KOPT-K1 (cell line): ENCODE measurements at regions not wholly inside any gene's neighbourhood (a gene's known extent, or its start where the extent isn't known, plus 50 kb on each side); places are given as distances from the start of the nearest gene placed in this dataset.
"Not testable (repeated sequence)": the region's sequence is repeated elsewhere in the genome, so short reads cannot be mapped to it uniquely, and the experiment has no call there.

ENCODE experiments used
- H3K27ac ChIP-seq: fragments of 200-600 bp; sonication (generic); 2 replicates; pipeline ENCODE4 v1.5.1; 2016; ENCODE audit warnings: antibody characterized with exemption, mild to moderate bottlenecking, low read depth, low read length; ENCODE audit not compliant: poor library complexity, severe bottlenecking
- H3K36me3 ChIP-seq: fragments of 200-600 bp; sonication (generic); 2 replicates; pipeline ENCODE4 v1.5.1; 2017; ENCODE audit warnings: antibody characterized with exemption, mild to moderate bottlenecking, low read length, moderate library complexity; ENCODE audit not compliant: insufficient read depth
- H3K9me3 ChIP-seq: fragments of 200-600 bp; sonication (generic); 2 replicates; pipeline ENCODE4 v1.5.1; 2017; ENCODE audit warnings: antibody characterized with exemption, low read length, mild to moderate bottlenecking; ENCODE audit not compliant: insufficient read depth, poor library complexity, severe bottlenecking

DNA sequence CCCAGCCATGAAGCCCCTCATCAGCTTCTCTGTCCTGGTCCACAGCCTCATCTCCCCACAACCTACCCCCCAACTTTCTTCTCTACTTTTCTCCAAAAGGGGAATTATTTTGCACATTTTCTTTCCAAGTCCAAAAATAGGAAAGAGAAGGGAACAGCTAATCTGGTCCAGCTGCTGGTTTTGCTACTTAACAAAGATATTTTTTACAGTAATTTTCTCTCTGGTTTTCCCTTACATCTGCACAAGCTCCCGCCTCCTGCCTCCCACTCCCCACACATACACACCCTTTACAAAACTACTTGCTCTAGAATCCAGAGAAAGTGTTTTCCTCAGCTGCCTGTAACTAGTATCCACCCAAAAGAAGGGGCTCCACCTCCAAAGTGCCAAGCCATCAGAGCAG, 177.2 kb downstream of the POLR2M start:
- Histone ChIP-seq H3K9me3 (no peaks in the 10 kb centered on the region), H3K27ac (no peak overlapping the region)

DNA sequence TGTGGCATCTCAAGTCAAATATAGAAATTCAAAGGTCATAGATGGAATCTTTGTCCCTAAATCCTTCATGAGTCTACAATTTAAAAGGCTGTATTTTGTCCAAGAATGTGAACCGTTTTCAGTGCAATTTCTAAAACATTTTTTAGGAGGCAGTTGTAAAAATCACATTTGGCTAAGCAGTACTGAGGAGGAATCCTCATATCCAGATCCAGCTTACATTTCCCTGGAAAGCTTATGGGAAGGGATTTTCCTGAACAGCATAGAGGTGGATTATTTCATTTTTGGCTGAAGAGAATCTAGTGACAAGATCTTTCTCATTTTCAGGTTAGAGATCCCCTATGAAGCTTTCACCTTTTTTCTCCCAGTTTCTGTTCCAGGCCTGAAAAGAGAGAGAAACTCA, 178.4 kb downstream of the POLR2M start:
- Histone ChIP-seq H3K36me3 (no peaks in the 10 kb centered on the region), H3K27ac (no peak overlapping the region), H3K9me3 (no peaks in the 10 kb centered on the region)

More for the DNA sequence above, 177.2 kb downstream of the POLR2M start:
- no peaks in the 10 kb centered on the region for H3K36me3 ChIP-seq

DNA sequence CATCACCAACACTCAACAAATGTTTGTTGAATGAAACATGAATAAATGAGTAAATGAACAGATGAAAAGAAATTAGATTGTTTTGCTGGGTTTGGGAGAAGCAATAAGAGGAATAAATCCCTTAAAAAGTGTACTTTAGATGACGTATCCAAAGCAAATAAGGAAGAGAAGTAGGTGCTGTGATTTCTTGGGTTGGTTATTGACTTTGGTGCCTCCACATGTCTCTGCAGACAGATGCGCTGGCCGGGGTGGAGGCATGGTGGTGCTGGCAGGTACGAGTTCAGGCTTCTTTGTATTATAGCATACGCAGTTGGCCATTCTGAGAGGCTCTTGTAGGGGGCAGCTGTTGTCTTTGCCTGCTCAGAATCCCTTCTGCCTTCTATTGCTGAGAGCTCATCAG, 178.9 kb downstream of the POLR2M start:
- no peak overlapping the region for H3K27ac ChIP-seq
- H3K9me3 ChIP-seq: no peaks in the 10 kb centered on the region
- H3K36me3 ChIP-seq: no peaks in the 10 kb centered on the region

DNA sequence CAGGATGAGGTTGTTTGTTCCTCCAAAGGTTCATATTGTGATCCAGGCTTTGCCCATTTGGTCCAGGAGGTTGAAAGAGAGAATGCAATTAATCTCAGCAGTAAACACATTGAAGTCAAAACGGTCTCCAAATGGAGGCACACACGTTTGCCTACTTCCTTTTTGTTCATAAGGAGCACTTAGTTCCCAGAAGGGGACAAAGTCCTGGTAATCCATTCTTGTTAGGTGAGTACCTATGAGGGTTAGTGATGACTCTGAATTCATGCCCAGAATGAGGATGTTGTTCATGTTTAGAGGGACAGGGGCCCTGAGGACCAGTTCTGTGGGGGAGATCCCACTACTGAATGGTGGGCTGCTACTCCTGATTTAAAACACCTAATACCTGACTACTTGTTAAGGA, 177.7 kb downstream of the ALDH1A2 start:
- no peaks in the 10 kb centered on the region for H3K36me3 ChIP-seq
- no peaks in the 10 kb centered on the region for H3K9me3 ChIP-seq
- H3K27ac ChIP-seq: no peak overlapping the region

DNA sequence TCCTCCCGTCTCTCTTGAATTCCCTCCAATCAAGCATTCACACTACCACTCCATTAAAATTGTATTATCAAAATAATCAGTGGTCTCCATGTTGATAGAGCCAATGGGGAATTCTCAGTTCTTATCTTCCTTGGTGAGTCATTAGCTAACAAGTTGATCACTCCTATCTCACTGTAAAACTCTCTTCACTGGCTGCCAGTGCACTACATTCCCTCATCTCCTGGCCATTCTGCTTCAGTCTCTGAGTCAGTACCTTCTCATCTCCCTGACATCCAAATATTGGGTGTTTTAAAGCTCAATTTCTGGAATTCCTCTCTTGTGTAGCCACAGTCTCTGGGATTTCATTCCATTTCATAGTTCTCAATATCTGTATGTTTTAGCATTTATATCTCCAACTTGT, 175.2 kb downstream of the ALDH1A2 start:
- Histone ChIP-seq H3K36me3 (no peaks in the 10 kb centered on the region), H3K9me3 (no peaks in the 10 kb centered on the region), H3K27ac (no peak overlapping the region)

DNA sequence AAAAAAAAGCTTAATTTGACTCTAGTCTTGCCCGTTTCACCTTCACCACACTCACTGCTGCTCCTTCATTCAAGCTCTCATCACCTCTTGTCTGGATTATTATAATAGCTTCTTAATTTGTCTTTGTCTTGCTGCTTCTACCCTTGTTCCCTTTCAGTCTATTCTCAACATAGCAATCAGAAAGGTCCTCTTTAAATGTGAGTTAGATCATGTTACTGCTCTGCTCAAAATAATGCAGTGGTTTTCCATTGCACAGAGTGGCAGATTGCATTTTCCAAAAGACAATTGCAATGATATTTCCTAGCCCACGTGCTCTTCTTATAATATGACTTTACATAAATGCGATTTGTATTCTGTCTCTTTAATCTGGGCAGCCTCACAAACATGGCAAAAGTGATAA, 174.6 kb downstream of the ALDH1A2 start:
- no peaks in the 10 kb centered on the region for H3K36me3 ChIP-seq
- no peaks in the 10 kb centered on the region for H3K9me3 ChIP-seq
- no peak overlapping the region for H3K27ac ChIP-seq

DNA sequence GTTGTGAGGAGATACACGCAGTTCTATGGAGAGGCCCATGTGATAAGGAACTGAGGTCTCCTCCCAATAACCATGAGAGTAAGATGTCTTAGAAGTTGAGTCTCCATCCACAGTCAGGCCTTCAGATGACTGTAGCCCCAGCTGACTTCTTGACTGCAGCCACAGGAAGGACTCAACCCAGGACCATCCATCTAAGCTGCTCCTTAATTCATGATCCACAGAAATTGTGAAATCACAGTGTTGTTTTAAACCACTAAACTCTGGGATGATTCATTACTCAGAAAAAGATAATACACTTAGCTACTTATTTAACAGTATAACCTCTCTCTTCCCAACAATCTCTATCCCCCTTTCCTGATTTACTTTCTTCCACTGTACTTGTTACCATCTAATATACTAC, 173.3 kb downstream of the ALDH1A2 start:
- H3K36me3 ChIP-seq: no peaks in the 10 kb centered on the region
- no peaks in the 10 kb centered on the region for H3K9me3 ChIP-seq
- no peak overlapping the region for H3K27ac ChIP-seq

DNA sequence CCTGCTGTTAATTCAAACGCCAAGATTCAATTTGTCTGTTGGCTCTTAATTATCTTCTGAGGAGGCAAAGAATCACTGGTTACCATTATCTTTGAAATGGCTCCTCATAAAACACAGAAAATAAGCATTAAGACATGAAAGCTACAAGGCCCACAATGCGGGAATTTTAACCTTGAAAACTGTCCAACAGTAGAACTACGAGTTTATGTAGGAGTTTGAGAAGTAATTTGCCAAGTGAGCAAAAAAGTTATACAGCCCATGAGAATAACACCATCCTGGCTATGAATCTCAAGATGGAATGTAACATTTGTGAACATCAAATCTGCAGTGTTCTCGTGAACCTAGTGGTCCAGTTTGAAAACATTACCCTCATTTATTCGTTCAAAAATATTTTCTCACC, 172.5 kb downstream of the ALDH1A2 start:
- no peaks in the 10 kb centered on the region for H3K9me3 ChIP-seq
- H3K36me3 ChIP-seq: no peaks in the 10 kb centered on the region
- H3K27ac ChIP-seq: no peak overlapping the region

DNA sequence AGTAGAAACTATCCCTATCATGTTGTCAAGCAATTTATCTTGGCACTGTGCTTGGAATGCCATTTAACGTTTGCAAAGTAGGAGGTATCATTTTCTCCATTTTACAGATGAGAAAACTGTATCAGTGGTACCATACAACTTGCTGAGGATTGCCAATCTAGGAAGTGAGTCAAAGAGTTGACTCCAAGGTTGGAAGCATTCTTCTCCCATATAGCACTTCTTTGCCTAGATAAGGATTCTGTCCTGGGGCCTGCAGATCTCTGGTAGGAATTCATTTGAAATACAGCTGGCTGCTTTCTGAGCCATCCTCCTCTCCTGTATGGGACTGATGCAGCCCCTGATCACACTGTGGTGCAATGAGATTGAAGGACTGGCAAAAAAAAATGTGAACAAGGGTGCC, 170.2 kb downstream of the ALDH1A2 start:
- no peak overlapping the region for H3K27ac ChIP-seq
- no peaks in the 10 kb centered on the region for H3K9me3 ChIP-seq
- H3K36me3 ChIP-seq: no peaks in the 10 kb centered on the region

DNA sequence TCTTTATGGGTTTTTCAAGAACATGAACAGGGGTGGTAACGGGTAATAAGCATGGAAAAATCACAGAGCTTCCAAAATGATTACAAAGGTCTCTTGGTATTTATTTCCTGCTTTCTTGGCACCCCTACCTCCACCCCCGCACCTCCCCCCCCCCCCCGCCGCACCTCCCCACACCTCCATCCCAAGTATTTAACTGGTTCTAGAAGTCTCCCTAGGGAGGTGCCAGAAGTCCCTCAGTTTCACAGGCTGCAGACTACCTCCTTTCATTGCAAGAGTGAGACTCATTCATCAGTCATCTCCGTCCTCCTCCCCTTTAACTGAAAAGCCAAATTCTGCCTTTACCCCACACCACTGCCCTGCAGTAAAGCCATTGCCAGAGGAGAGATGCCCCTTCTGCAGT, 169.4 kb downstream of the ALDH1A2 start:
- Histone ChIP-seq H3K27ac (no peak overlapping the region), H3K9me3 (no peaks in the 10 kb centered on the region), H3K36me3 (no peaks in the 10 kb centered on the region)

DNA sequence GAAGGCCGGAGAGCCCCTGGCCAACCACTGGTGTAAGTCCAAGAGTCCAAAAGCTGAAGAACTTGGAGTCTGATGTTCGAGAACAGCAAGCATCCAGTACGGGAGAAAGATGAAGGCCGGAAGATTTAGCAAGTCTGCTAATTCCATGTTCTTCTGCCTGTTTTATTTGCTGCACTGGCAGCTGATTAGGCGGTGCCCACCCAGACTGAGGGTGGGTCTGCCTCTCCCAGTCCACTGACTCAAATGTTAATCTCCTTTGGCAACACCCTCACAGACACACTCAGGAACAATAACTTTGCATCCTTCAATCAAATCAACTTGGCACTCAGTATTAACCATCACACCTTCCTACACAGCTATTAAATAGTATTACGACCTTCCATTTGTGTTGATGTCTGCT, 168.6 kb downstream of the ALDH1A2 start:
- H3K36me3 ChIP-seq, H3K9me3 ChIP-seq, H3K27ac ChIP-seq: not testable (repeated sequence)

DNA sequence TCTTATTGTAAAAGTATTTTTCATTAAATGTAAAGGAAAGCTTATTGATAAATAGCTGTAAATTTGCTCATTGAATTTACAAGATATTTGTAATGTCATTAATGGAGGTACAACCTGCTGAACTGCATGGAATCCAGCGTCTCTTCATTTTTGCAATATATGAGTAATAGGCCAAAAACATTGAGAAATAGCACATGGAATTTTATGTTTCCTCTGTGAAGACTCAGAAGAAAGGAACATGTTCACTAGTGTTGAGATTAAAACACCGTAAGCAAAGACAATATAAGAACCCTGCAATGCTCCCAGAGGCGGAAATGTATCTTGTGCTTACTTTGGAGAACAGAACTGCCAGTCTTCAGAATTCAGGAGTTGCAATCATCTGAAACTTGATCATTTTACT, 167.6 kb downstream of the ALDH1A2 start:
- Histone ChIP-seq H3K9me3 (no peaks in the 10 kb centered on the region), H3K27ac (no peak overlapping the region), H3K36me3 (no peaks in the 10 kb centered on the region)

DNA sequence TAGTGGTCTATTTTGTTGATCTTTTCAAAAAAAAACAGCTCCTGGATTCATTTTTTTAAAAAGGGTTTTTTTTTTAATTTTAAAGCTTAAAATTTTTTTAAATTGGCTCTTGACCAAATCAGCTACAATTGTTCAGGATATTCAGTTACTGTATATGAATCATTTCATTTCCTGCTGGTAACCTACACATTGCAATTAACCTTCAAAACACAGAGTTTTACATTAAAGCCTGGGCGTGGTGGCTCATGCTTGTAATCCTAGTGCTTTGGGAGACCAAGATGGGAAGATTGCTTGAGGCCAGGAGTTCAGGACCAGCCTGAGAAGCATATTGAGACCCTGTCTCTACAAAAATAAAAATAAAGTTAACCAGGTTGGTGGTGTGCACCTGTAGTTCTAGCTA, 163.4 kb downstream of the ALDH1A2 start:
- Histone ChIP-seq H3K9me3 (no peaks in the 10 kb centered on the region), H3K36me3 (no peaks in the 10 kb centered on the region), H3K27ac (no peak overlapping the region)
